ENCODE measurements at regions not wholly inside any gene's neighbourhood (a gene's known extent, or its start where the extent isn't known, plus 50 kb on each side); places are given as distances from the start of the nearest gene placed in this dataset.

GRCh38 chr4:149135062-149135461 is 680.6 kb downstream of the IQCM start:
- TF ChIP-seq CTCF (IDR thresholded peaks at IDR 0.05) (no peak), POLR2A (IDR thresholded peaks at IDR 0.05) (no peak), EP300 (IDR thresholded peaks at IDR 0.05) (no peak)
